HG02981 (cell line): ENCODE measurements at regions not wholly inside any gene's neighbourhood (a gene's known extent, or its start where the extent isn't known, plus 50 kb on each side); places are given as distances from the start of the nearest gene placed in this dataset.
"Not testable (repeated sequence)": the region's sequence is repeated elsewhere in the genome, so short reads cannot be mapped to it uniquely, and the experiment has no call there.

ENCODE experiments used
- ATAC-seq: cut with Tn5 transposase; IDR thresholded peaks from one replicate; pipeline ENCODE4 v1.9.1; 2021; ENCODE audit warnings: mild to moderate bottlenecking, moderate library complexity; ENCODE audit not compliant: unreplicated experiment

DNA sequence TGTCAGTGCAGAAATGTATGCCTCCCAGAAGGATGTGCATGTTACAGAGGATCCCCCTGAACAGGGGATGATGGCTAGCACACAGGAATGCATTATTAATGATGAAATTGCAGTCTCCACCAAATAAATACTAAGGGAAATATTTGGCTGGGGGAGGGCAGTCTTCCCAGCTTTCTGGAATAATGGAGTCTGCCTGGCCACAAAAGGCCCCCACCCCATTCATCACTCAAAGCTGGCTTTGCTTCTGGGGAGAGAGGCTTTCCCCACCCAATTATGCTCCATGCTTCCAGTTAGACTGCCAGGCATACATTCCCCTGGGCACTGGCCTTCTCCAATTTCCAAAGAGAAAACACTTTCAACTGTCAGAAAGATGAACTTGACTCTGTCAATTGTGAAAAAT lies 302.7 kb downstream of the SIPA1L2 start:
- no peak for ATAC-seq

DNA sequence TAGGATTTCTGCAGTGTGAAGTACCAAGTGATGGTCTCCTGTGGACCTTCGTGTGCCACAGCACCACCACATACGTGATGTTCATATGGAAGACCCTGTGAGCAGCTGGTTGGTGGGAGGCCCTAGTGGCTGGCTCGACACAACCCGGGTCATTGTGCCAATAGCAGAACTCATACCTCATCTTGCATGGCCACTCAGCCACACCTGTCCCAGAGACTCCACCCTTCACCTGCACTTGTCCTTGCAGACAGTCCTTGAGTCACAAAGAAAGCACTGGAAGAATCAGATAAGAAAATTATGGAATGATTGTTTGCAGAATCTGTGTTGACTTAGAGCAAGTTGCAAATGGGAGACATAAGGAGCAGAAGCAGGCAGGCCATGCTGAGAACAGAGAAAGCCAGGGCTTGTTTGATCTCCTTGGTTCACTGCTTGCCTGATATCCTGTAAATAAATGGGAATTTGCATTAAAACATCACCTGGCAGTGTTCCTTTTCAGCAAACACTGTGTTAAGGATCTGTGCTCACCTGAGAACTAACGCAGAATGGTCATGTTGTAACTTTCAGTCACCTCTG lies 307.7 kb downstream of the SIPA1L2 start:
- no peak for ATAC-seq

DNA sequence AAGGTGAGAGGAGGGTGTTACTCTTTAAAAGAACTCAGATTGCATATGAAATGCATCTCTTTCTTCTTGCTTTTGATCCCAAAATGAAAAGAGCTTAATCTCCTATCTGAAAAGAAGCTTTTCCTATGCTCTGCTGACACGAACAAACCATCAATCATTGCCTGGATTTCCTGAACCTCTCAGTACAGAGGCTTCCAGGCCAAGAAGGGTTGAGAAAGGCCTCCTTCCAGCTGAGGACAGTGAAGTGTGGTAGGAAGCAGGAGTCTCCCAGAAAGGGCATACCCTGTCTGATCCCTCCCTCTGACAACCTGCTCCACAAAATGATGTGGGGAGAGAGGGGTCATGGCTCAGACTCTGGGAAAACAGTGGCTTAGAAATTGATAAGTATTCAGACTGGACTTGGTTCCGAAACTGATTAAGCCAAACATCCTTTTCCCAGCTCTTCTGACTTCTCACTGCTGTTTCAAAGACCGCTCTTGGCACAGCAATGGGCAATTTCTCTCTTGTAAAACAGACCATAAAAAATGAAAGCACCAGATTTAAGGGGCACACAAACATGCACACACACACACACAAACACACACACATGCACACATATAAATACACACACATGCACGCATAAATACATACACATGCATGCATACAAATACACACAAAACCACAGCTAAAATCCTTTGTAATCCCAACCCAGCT lies 310.3 kb downstream of the SIPA1L2 start:
- no peak for ATAC-seq

DNA sequence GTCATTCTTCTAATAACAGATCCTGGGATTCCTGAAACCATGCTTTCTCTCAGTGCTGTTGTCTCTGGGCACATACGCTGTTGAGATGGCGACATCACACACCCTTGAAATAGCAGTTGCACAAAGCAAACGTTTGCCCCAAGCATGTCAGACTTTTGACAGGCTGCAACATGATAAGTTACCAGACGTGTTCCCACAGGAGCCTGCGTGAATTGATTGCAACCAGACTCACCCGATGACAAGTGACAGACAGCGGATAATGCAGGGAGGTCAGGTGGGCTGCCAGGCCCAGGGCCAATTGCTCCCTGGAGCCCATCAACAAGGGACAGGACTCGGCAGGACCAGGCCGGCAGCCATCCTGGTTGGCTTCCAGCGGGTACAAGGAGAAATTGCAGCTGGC lies 310.9 kb downstream of the SIPA1L2 start:
- ATAC-seq: no peak

DNA sequence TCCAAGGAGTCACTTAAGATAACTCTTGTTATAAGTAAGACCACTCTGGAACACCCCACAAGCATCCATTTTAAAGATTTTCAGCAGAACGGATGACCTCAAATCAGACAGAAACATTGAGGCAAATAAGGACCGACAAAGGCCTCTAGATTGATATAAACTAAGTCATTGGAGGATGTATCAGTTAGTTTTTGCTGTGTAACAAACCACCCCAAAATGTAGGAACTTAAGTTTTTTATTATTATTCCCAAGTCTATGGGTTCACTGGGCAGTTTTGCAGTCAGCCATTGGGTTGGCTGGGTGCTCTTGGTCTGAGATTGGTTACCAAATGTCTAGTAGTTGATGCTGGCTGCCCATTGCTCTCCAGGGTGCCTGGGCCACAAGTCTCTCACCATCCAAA lies 311.8 kb downstream of the SIPA1L2 start:
- ATAC-seq: no peak

DNA sequence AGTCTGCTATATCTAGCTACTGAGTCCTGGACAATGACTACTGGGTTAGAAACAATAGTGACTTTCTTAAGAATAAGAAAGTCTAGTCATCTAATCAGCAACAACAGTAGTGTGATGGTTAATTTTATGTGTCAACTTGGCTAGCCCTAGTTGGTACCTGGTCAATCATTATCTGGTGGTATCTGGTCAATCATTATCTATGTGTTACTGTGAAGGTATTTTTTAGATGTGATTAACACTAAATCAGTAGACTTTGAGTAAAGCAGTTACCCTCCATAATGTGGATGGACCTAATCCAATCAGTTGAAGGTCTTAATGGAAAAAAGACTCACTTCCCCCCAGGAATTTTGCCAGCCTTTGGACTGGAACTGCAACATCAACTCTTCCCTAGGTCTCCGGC lies 312.6 kb downstream of the SIPA1L2 start:
- ATAC-seq: no peak

DNA sequence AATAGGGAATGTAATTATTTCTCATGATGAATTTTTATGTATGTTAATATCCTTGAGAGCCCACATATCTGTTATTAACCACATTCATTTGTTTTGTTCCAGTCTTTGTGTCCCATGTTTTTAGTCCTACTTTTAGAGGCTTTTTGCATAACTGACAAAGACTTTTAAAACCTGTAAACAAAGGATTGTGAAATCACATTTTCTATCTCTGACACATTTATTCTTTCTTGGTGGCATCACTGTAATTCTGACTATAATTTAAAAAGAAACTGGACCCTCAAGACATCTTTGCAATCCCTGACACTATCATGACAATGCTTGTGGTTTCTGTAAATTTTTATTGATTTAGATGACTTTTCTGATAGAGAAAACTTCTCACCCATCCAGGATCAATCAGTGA lies 313.1 kb downstream of the SIPA1L2 start:
- ATAC-seq: no peak

DNA sequence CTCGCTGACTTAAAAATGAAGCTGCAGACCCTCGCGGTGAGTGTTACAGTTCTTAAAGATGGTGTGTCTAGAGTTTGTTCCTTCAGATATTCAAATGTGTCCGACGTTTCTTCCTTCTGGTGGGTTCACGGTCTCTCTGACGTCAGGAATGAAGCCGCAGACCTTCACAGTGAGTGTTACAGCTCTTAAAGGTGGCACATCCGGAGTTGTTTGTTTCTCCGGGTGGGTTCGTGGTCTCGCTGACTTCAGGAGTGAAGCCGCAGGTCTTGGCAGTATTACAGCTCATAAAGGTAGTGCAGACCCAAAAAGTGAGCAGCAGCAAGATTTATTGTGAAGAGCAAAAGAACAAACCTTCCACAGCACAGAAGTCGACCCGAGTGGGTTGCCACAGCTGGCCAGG lies 316.1 kb downstream of the SIPA1L2 start:
- ATAC-seq: not testable (repeated sequence)

DNA sequence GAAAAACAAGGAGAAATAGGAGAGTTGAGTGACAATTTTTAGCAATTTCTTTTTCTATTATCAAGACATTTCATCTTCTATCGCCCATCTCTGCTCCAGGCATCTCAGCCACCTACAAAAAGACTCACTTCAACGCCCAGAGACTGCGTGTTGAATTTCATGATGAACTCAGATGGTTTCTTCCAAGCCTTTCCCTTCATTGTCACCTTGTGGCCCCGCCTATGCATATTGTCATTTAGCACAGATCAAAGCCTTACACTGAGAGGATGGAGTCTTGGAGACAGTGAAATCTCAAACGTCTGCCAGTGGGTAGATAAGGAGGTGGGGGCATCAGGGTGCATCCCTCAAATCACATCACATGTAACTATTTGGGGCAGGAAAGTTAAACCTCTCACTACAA lies 319.4 kb downstream of the SIPA1L2 start:
- no peak for ATAC-seq

DNA sequence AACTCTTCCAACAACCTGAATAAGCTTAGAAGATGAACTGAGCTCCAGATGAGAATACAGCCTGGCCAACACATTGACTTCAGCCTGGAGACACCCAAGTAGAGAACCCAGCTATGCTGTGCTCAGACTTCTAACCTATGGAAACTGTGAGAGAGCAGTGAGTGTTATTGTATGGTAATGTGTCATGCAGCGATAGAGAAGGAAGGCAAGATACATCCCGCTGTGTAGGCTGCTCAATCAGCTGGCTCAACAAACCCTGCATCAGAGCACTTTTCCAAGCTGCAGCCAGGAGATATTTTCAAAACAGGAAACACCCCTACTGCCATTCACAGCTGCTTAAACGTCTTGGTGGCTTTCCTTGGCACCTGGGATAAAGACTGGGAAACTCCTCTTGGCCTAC lies 321.3 kb downstream of the SIPA1L2 start:
- no peak for ATAC-seq

DNA sequence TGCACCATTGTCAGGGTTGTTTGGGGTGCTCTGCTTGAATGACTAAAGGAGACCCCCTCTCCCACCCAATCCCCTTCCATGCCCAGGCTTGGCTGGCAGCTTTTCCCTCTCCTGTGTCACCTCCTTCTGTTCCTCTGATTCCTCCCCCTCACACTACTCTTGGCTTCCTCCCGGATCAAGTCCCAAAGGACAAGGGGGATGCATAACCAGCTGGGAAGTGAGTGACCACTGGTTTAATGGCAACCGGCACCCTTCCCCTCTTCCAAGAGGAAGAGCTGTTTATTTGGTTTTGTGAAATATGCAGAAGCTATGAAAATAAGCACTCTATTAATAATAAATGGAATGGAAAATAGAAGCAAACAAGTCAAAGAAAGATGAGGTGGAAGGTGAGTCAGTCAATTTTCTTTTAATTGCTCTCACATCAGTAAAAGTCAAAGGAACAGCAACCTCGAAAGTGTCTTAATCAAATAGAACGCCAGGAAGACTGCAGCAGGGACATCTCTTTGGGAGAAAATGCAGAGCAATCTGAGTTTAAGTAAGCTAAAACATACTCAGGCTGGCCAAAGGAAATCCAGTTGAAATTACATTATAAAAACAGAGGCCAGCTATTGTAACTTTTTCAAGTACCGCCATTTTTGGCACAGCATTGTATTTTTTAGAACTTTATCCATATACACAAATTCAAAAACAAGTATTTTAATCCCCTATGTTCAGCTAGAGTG lies 322.5 kb downstream of the SIPA1L2 start:
- no peak for ATAC-seq

DNA sequence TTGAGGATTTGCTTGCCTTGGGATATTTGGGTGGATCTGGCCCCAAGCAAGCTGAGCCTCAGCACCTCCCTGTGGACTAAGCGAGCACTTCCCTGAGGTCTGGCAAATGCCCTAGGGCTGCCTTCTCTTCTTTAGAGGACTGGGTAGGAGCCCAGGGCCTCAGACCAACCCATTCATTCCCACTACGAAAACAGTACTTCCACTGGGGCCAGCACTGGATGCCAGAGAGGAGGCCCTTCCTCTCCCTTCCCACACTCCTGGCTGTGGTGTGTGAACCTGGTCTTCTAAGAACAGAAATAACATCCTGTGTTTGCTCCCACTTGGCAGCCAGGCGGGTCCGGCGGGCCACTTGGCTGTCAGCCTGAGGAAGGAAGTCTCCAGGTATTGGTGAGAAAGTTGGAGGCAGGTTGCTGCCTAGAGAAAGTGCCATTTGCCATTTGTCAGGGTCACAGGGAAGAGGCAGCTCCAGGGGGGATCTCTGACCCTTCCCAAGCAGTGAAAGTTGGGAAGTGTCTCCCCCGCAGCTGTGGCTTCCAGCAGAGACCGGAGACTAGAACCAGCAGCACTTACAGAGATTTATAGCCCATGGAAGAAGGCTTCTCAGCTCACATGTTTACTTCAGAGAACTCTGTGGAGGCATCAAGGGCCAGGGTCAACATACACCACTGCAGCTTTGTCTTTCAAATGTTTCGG lies 323.5 kb downstream of the SIPA1L2 start:
- ATAC-seq: no peak

DNA sequence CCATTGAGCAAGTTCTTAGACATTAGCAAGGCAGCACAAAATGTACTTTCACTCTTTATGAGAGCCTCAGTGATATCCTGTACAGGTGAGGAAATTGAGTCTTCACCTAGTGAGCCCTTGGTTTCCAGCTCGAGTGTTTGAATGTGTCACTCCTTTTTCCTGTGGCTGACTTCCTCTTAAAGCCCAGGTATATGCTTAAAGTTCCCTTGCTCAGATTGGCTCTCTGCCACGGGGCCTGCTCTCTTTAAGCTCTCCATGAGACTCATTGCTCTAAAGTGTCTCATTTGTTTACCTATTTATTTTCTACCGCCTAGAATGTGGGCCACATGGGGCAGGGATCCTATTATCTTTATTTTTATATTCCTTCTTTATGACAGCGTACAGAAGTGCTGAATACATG lies 324.9 kb downstream of the SIPA1L2 start:
- ATAC-seq: no peak

DNA sequence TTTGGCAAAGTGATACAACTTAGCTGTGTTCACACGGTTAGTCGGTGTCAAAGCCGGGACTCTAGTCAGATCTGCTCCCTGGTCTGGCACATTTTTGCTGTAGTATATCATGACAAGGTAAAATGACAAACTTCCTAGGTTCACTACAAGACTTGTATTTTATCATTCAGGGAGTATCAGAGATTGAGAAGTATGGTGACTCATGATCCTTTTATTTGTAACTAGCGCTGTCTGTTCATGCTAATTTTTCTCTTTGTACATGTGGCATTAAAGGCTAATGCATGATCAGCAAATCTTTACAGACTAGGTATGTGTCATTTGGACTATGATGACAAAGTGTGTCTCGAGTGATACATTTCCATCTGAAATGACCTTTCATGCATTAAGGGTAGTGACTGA lies 326.7 kb downstream of the SIPA1L2 start:
- ATAC-seq: no peak

DNA sequence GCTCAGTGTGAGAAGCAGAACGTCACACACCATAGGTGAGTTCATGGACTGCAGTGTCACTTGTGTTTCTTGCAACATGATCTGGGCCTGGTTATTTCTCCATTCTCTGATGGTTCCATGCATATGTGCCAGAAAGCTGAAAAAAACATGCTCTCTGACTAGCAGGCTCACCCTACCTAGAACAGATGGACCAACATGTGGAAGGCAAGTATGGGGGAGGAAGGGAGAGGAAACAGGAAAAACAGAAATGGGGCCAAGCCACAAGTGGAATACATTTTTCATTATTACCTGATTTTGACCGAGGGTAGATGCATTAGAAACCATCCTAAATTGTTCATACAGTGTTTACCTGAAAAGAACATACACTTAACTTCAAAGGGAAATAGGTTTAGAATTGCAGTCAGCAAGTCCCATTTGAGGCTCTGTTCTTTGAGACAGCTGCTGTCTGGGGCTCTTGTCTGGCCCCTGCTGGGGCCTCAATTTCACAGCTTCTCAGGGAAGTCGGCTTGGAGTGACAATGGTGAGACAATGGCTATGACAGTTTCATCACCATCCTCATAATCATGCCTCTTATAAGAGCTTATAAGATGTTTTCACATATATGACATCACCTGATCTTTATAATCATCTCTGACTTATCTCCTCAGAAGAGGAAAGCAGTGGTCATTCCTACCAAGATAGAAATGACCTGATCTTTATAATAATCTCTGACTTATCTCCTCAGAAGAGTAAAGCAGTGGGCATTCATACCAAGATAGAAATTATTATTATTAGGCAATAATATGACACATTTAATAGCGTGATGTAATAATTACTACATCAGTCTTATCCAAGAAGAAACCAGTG lies 327.3 kb downstream of the SIPA1L2 start:
- ATAC-seq: no peak

DNA sequence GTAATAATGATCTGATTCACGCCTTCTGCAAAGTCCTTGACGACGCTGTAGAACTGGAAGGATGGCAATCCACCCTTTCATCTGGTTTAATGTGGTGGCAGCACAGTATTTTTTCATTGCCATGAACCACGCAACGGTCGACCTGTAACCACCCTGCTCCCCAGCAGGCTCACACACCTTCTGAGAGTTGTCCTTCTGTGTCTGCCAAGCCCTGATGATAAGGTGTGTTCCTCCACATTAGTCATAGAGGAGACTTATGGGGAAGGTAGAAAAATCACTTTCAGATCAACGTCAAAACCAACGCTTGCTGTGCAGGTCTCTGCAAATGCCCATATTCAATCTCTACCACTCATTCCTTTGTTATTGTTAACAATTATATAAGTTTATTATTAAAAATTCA lies 328.7 kb downstream of the SIPA1L2 start:
- no peak for ATAC-seq

DNA sequence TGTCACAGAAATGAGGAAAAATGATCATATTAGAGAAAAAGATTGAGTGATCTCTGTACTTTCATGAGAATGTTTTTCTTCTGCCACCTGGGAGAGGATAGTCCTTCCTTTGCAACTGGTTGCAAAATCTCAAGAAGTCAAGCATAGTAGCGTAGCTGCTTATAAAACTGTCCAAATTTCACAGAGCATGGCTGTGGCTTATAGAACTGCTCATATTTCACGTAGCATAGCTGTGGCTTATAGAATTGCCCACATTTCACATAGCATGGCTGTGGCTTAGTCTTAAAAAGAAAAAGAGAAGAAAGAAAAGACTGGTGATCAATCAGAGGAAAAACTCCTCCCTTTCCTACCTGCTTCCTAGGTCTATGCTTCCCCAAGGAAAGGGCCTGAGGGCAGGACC lies 329.5 kb downstream of the SIPA1L2 start:
- no peak for ATAC-seq

DNA sequence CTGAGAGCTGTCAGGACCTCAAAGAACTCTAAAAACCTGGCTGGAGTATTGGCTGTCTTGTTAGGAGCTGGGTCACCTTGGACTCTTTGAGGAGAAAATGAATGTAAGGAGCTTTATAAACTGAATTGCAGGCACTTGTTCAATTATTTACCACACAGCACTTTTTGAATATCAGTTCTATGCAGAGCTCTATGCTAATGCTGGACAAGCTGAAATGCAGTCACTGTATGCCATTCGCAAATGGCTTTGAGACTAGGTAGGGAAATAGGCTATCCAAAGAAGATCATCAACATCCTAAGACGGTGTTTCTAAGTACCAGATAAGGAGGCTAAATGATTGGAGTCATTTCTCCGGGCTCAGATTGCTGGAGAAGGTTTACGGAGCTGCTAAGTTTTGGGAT lies 333.5 kb downstream of the SIPA1L2 start:
- no peak for ATAC-seq

DNA sequence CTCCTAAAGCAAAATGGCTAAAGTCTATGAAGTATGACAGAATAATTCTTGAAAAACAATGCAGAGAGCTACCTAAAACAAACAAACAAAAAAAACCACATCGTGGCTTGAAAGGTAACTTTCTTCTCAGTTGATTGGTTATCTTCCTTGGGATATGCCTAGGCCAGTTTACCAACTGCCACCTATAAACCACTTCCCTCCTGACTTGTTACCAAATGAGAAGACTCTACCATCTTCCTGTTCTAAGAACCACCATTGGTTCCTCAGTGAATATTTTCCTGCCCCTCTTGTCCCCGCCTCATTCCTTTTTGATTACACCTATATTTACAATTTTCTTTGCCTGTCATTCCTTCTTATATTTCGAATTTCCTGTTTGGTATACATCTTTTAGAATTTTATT lies 336.6 kb downstream of the SIPA1L2 start:
- no peak for ATAC-seq

DNA sequence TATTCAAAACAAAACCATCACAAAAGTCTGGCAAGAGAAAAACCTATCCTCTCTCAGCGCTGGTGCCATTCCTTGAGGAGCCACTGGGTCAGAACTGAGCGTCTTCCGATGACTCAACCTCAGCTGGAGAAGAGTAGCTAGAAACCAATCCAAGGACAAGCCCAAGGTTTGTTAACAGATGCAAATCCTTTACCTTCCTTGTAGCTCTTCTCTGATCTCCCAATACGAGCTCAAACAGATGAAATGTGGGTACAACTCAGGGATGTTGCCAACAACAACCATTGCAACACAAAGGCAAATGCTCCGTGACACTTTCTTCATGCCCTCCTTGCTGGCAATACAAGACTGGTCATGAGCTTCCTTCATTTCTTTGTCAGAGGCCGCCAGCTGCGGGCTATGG lies 337.1 kb downstream of the SIPA1L2 start:
- ATAC-seq: no peak

DNA sequence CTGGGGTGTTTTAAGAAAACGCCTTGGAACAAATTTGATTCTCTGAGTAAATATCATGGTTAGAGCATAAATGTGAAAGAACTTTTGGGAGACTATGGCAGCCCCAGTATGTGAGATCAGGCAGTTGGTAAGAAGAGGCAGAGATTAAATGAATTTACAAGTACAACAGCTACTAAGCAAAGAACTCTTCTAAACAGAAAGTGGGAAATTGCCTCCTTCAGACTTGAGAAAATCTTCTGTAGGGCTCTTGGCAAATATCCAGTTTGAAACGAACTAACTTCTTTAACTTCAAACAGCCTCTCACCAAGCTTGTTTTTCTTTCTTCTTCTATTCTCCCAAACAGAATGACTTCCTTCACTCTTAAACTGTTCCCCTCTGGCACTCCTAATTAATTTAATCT lies 337.7 kb downstream of the SIPA1L2 start:
- no peak for ATAC-seq
